K562 (cell line): ENCODE measurements at regions not wholly inside any gene's neighbourhood (a gene's known extent, or its start where the extent isn't known, plus 50 kb on each side); places are given as distances from the start of the nearest gene placed in this dataset.
A peak's percentile ranks its signal among the peaks of the same experiment; 100 is the strongest.

Experiments
- ATAC-seq: fragments of 200-7000 bp; cut with Tn5 transposase; 3 replicates; pipeline ENCODE4 v1.9.1; 2020; ENCODE audit warnings: moderate library complexity
- BruUV-seq: library from RNA; stranded (reverse); fragments of 400-500 nt; replicated peaks from 2 replicates; lab custom pipeline; 2021; lab: Mats Ljungman, UMichigan
- CTCF ChIA-PET: fragments of 300-600 bp; formaldehyde crosslinking; extraction: SDS; loops from one replicate; lab custom pipeline; 2021; ENCODE audit warnings: low intra/inter-chr PET ratio; lab: Yijun Ruan, JAX
- POLR2A ChIA-PET: fragments of 300-600, 350-650 bp; sonication (Branson Sonifier 250); formaldehyde crosslinking; extraction: SDS; loops from one replicate; lab custom pipeline; 2021; ENCODE audit warnings: antibody characterized with exemption, inconsistent platforms; lab: Yijun Ruan, JAX
- DNase-seq, 4 experiments: peaks; one replicate each; pipeline versions ENCODE4 v3.0.0 to v3.0.0-alpha.2; 2011 to 2018; ENCODE audit warnings: low spot score in 3 of 4, mixed read lengths in 3 of 4; ENCODE audit errors: extremely low read depth in 1 of 4
- FAIRE-seq: peaks from 2 replicates; lab custom pipeline; 2011; peaks lifted over from hg19 to GRCh38; lab: Jason Lieb, UNC
- H2AFZ ChIP-seq: 2 replicates; pipeline ENCODE4 v1.6.0; 2011; ENCODE audit warnings: low read depth, low read length, control low read depth, inconsistent platforms
- H3K27ac ChIP-seq: fragments of 200-600 bp; 3 replicates; pipeline ENCODE4 v1.8.0; 2011; ENCODE audit warnings: low read depth, mild to moderate bottlenecking, control low read depth, inconsistent platforms, low read length, moderate library complexity, mixed read lengths; ENCODE audit errors: extremely low read depth
- H3K27me3 ChIP-seq, 2 experiments: fragments of 300-600 bp in 1 of 2; 2 replicates in 1 of 2; 3 replicates in 1 of 2; pipeline versions ENCODE4 v1.6.0 to v1.8.0; 2011; ENCODE audit warnings: inconsistent platforms in 2 of 2, low read length in 2 of 2, mild to moderate bottlenecking in 1 of 2, mixed read lengths in 1 of 2, moderate library complexity in 1 of 2; ENCODE audit not compliant: control insufficient read depth in 2 of 2, insufficient read depth in 2 of 2
- H3K36me3 ChIP-seq: fragments of 300-600 bp; 3 replicates; pipeline ENCODE4 v1.8.0; 2011; ENCODE audit warnings: mild to moderate bottlenecking, low read length, inconsistent platforms; ENCODE audit not compliant: control insufficient read depth, insufficient read depth
- H3K4me1 ChIP-seq, 2 experiments: fragments of 200-600 bp in 1 of 2; replicated peaks in 1 of 2; 2 replicates in 1 of 2; 3 replicates in 1 of 2; pipeline versions ENCODE4 v1.5.1 to v1.8.0; 2011; ENCODE audit warnings: inconsistent platforms in 2 of 2, low read length in 2 of 2, mild to moderate bottlenecking in 1 of 2, mixed read lengths in 1 of 2, moderate library complexity in 1 of 2; ENCODE audit not compliant: control insufficient read depth in 2 of 2, insufficient read depth in 2 of 2
- H3K4me2 ChIP-seq: 2 replicates; pipeline ENCODE4 v1.6.1; 2011; ENCODE audit warnings: low read length, control low read depth, inconsistent platforms, mixed read lengths; ENCODE audit not compliant: insufficient read depth
- H3K4me3 ChIP-seq: fragments of 200-600 bp; sonication (generic), shearing (Covaris generic); 2 replicates; pipeline ENCODE4 v1.5.1; 2016; ENCODE audit warnings: control low read depth, inconsistent platforms
- H3K79me2 ChIP-seq: fragments of 200-600 bp; 3 replicates; pipeline ENCODE4 v1.8.0; 2011; ENCODE audit warnings: low read length, inconsistent platforms; ENCODE audit not compliant: control insufficient read depth, insufficient read depth
- H3K9ac ChIP-seq, 2 experiments: 2 replicates each; pipeline versions ENCODE4 v1.6.0 to v1.6.1; 2011; ENCODE audit warnings: low read depth in 2 of 2, low read length in 2 of 2, control low read depth in 1 of 2, inconsistent platforms in 1 of 2, mild to moderate bottlenecking in 1 of 2, mixed read lengths in 1 of 2; ENCODE audit not compliant: insufficient read depth in 1 of 2
- H3K9me1 ChIP-seq: one replicate; pipeline ENCODE4 v1.6.0; 2011; ENCODE audit warnings: inconsistent platforms, mild to moderate bottlenecking, low read length, moderate library complexity; ENCODE audit not compliant: control insufficient read depth, insufficient read depth
- H3K9me3 ChIP-seq: replicated peaks from 2 replicates; pipeline ENCODE4 v1.5.1; 2011; ENCODE audit warnings: low read depth, low read length, inconsistent platforms; ENCODE audit not compliant: control insufficient read depth, insufficient read depth
- H4K20me1 ChIP-seq: replicated peaks from 2 replicates; pipeline ENCODE4 v1.6.1; 2011; ENCODE audit warnings: low read length, inconsistent platforms, mixed read lengths; ENCODE audit not compliant: control insufficient read depth, insufficient read depth
- ID3 ChIP-seq, 2 experiments: fragments of 250-450 bp in 1 of 2; fragments of 450-650 bp in 1 of 2; sonication (Bioruptor Pico) in 1 of 2; IDR thresholded peaks; 2 replicates each; pipeline versions ENCODE4 v1.6.1 to v1.8.0; 2016 to 2021; ENCODE audit warnings: mild to moderate bottlenecking in 2 of 2, moderate library complexity in 2 of 2, missing compliant biosample characterization in 1 of 2, missing genetic modification characterization in 1 of 2
- NBN ChIP-seq: fragments of 450-650 bp; IDR thresholded peaks from 2 replicates; pipeline ENCODE4 v1.6.1; 2016; ENCODE audit warnings: low read depth, mild to moderate bottlenecking
- WGBS: fragments of 100-300 bp; shearing (Covaris generic); methylation state at CpG from one replicate; pipeline ENCODE4 v1.1.6; 2016; ENCODE audit warnings: low coverage, mixed read lengths; ENCODE audit not compliant: insufficient coverage; ENCODE audit errors: missing lambda C conversion rate; 5-methylcytosine and 5-hydroxymethylcytosine counted together
- in situ Hi-C: fragments of 300-500 bp; cut with MboI; formaldehyde crosslinking; loops from 4 replicates; pipeline ENCODE4 v1.15.0; 2018; ENCODE audit warnings: inconsistent platforms, mixed read lengths
- intact Hi-C: fragments of 100-400 bp; cut with micrococcal nuclease; formaldehyde crosslinking; loops from 2 replicates; pipeline ENCODE4 v1.14.2; 2022

GRCh38 chr7:23893942-23894891 is 184.2 kb downstream of the STK31 start:
- no peak overlapping the region for H3K4me3 ChIP-seq
- POLR2A ChIA-PET = interaction anchor here (0.5 to 0.8 kb wide), 2 partner anchors 10 to 739 kb away, joined by 3 read pairs; no protein-coding TSS in a partner anchor
- ATAC-seq = no peak
- in situ Hi-C loops = no loop called here
- WGBS = 3% methylated on average over 13 of the region's 13 CpGs
- no peaks in the 10 kb centered on the region; a peak in 1 of 5 replicates for H3K4me1 ChIP-seq
- H4K20me1 ChIP-seq = no peaks in the 10 kb centered on the region
- DNase-seq = no peak
- no peaks in the 10 kb centered on the region for H3K79me2 ChIP-seq
- FAIRE-seq = no peak
- H3K27ac ChIP-seq = no peak overlapping the region
- no peak overlapping the region for H3K9ac ChIP-seq
- intact Hi-C loops = no loop called here
- H3K4me2 ChIP-seq = no peak overlapping the region
- BruUV-seq = no TSS peak
- no peaks in the 10 kb centered on the region for H3K36me3 ChIP-seq
- CTCF ChIA-PET = no interaction called here
- H3K9me3 ChIP-seq = no peaks in the 10 kb centered on the region
- H3K27me3 ChIP-seq = peaks cover 7 to 16% of the 10 kb centered on the region in 2 experiments; a peak in 2 of 5 replicates
- H2AFZ ChIP-seq = no peak overlapping the region
- no peaks in the 10 kb centered on the region for H3K9me1 ChIP-seq
- TF ChIP-seq ID3 (CRISPR knock-in tag; IDR thresholded peaks at IDR 0.05) (no peak), ID3 (tag; IDR thresholded peaks at IDR 0.05) (0 out of 2 replicates have a peak, but pooled peaks have one; percentile 70), NBN (no peak)
